C4-2B (cell line): ENCODE measurements at regions not wholly inside any gene's neighbourhood (a gene's known extent, or its start where the extent isn't known, plus 50 kb on each side); places are given as distances from the start of the nearest gene placed in this dataset.
"Not testable (repeated sequence)": the region's sequence is repeated elsewhere in the genome, so short reads cannot be mapped to it uniquely, and the experiment has no call there.

Experiments
- H3K27ac ChIP-seq: fragments of 450-650 bp; 2 replicates; pipeline ENCODE4 v1.5.1; 2017
- ZFX ChIP-seq: fragments of 450-650 bp; IDR thresholded peaks from 2 replicates; pipeline ENCODE4 v1.6.1; 2017
- TF ChIP-seq, protein P1 (sequence below): fragments of 450-650 bp; conservative IDR thresholded peaks from 2 replicates; pipeline ENCODE4 v1.5.1; 2017; ENCODE audit warnings: mild to moderate bottlenecking

DNA sequence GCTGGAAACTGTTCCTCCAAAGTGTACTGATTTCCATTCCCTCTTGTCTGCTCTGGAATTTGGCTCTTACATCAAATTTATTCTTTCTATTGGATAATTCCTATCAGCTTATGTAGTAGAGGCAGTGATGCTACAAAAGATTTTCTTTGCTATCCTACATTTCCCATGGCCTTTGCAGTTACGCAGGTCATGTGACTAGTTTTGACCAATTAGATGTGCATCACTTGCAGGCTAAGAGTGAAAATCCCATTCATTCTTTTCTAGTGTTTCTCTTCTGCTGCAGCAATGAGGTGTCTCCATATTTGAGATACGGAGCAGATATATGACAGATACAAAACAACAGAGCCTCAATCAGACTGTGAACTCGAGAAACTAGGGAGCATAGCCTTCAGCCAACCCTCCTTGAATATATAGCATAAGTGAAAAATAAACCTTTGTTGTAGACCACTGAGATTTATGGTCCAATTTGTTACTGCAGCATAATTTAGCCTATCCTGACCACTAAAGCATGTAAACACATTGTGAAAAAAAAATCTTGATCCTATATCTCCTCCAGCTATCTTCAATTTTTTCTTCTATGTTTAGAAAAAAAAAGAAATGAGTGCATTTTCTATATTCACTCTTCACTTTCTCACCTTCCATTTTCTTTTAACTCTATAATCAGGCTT lies 102.0 kb downstream of the HNMT start:
- TF ChIP-seq, protein P1, sequence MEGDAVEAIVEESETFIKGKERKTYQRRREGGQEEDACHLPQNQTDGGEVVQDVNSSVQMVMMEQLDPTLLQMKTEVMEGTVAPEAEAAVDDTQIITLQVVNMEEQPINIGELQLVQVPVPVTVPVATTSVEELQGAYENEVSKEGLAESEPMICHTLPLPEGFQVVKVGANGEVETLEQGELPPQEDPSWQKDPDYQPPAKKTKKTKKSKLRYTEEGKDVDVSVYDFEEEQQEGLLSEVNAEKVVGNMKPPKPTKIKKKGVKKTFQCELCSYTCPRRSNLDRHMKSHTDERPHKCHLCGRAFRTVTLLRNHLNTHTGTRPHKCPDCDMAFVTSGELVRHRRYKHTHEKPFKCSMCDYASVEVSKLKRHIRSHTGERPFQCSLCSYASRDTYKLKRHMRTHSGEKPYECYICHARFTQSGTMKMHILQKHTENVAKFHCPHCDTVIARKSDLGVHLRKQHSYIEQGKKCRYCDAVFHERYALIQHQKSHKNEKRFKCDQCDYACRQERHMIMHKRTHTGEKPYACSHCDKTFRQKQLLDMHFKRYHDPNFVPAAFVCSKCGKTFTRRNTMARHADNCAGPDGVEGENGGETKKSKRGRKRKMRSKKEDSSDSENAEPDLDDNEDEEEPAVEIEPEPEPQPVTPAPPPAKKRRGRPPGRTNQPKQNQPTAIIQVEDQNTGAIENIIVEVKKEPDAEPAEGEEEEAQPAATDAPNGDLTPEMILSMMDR, result no peak
- TF ChIP-seq ZFX, result no peak
- H3K27ac ChIP-seq, result no peak overlapping the region

DNA sequence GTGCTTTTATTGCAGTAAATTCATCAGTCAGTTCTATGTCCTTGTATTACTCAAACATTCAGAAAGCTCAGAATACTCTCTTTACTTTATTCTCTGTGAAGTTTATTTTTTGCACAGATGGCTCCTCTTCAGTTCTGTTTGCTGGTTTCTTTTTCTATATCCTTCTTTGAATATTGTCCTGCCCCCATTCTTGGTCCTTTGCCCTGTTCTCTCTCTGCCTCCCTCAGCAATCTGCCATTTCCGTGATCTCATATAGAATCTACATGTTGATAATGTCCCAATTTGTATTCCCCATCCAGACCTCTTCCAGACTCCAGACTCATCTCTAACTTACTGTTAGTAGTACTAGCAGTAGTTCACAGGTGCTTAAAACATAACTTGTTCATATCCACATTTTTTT lies 102.6 kb downstream of the HNMT start:
- H3K27ac ChIP-seq, result no peak overlapping the region
- TF ChIP-seq, protein P1, result no peak
- TF ChIP-seq ZFX, result no peak

DNA sequence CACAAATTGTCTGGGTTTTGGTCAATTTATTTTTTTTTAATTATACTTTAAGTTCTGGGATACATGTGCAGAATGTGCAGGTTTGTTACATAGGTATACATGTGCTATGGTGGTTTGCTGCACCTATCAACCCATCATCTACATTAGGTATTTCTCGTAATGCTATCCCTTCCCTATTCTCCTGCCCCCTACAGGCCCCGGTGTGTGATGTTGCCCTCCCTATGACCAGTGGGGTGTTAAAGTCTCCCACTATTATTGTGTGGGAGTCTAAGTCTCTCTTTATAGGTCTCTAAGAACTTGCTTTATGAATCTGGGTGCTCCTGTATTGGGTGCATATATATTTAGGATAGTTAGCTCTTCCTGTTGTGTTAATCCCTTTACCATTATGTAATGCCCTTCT lies 104.4 kb downstream of the HNMT start:
- TF ChIP-seq, protein P1, result peak; percentile 7; the same call in 1 of the 2 replicates
- not testable (repeated sequence) for H3K27ac ChIP-seq

DNA sequence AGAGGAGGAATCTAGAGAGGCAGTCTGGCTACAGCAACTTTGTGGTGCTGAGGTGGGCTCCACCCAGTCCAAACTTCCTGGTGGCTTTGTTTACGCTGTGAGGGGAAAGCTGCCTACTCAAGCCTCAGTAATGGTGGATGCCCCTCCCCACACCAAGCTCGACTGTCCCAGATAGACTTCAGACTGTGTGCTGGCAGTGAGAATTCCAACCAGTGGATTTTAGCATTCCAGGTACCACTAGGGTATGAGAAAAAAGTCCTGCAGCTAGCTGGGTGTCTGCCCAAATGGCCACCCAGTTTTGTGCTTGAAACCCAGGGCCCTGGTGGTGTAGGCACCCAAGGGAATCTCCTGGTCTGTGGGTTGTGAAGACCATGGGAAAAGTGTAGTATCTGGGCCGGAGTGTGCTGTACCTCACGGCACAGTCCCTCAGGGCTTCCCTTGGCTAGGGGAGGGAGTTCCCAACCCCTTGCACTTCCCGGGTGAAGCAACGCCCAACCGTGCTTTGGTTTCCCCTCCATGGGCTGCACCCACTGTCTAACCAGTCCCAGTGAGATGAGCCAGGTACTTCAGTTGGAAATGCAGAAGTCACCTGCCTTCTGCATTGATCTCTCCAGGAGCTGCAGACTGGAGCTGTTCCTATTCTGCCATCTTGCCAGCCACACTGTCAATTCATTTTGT lies 106.9 kb downstream of the HNMT start:
- not testable (repeated sequence) for H3K27ac ChIP-seq

DNA sequence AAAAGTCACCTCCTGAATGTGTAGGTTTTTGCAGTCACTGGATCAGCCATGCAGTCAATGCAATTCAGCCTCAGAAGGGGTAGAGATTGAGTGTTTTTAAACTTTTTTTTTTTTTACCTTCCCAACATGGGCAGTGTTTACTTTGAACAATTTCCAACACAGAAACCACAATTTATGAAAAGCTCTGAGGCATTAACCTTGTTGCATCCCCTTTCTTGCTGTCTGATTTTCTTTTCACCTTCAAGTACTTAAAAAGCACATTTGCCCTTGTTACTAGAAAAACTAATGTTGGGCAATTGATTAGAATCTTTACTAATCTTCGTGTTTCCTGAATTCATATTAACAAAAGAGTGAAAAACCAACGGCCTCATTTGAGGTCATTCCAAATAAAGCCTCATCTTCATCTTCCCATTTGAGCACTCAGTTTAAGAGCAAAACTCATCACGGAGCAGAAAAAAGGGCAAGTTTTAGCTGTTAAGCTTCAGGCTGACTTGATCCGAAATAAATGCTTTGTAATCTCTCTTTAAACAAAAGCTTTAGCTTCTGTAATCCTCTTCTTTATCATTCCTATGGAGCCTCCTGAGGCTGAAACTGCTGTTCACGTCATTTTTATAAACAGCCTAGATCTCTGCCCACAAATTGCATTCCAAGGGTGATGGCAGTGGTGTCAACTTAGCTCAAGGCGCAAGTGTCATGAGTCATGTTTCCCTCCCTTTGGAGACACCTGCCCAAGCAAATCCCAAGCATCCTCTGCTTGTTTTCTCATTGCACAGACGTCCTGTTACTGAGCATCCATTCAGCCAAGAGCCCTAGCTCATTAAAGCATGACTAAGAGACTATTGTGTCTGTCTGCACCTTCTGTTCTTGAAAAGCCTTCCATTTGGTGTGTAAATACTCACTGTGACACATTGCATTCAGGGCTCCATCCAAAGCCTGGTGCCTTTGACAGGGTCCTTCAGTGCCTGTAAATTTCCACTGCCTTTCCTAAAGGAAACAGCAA lies 107.7 kb downstream of the HNMT start:
- no peak overlapping the region for H3K27ac ChIP-seq
- TF ChIP-seq ZFX, result no peak
- TF ChIP-seq, protein P1, result no peak

DNA sequence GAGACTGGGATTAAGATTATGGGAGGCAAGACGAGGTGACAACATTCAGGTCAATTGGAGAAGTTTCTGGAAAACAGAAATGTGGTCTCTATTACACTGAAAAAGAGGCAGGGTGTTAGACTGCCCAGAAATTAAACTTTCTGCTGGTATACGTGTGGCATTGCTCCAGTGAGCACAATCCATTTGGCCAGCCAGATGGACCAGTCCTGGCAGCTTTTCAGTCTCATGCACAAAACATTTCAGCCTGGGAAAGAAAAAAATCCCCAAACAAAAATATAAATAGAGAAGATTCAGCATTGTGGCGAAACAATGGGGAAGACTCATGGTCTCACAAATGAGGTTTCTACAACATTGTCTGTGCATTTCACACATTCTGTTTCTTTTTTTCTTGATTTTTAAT lies 113.9 kb downstream of the HNMT start:
- TF ChIP-seq, protein P1, result no peak
- TF ChIP-seq ZFX, result no peak
- H3K27ac ChIP-seq, result no peak overlapping the region

DNA sequence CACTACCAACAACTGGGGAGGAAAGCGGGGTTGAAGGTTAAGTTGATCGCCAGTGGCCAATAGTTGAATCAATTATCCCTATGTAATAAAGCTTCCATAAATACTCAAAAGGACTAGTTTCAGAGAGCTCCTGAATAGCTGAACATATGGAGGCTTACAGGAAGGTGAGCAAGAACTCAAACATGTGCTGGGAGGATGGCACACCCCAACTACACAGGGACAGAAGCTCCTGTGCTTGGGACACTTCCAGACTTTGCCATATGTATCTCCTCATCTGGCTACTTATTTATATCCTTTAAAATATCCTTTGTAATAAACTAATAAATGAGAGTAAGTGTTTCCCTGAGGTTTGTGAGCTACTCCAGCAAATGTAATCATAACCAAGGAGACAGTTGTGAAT lies 115.7 kb downstream of the HNMT start:
- TF ChIP-seq, protein P1, result no peak
- TF ChIP-seq ZFX, result no peak
- H3K27ac ChIP-seq, result no peak overlapping the region
